K562 (cell line): ENCODE measurements at regions not wholly inside any gene's neighbourhood (a gene's known extent, or its start where the extent isn't known, plus 50 kb on each side); places are given as distances from the start of the nearest gene placed in this dataset.

Experiments used
- EP300 ChIP-seq: IDR thresholded peaks from 2 replicates; pipeline ENCODE4 v1.6.1; 2012; ENCODE audit warnings: low read length, improper control_type of control experiment
- KLF13 ChIP-seq: fragments of 450-650 bp; IDR thresholded peaks from 2 replicates; pipeline ENCODE4 v1.6.1; 2016; ENCODE audit warnings: missing genetic modification characterization, low read depth, mild to moderate bottlenecking, missing compliant biosample characterization, moderate library complexity, borderline replicate concordance

DNA sequence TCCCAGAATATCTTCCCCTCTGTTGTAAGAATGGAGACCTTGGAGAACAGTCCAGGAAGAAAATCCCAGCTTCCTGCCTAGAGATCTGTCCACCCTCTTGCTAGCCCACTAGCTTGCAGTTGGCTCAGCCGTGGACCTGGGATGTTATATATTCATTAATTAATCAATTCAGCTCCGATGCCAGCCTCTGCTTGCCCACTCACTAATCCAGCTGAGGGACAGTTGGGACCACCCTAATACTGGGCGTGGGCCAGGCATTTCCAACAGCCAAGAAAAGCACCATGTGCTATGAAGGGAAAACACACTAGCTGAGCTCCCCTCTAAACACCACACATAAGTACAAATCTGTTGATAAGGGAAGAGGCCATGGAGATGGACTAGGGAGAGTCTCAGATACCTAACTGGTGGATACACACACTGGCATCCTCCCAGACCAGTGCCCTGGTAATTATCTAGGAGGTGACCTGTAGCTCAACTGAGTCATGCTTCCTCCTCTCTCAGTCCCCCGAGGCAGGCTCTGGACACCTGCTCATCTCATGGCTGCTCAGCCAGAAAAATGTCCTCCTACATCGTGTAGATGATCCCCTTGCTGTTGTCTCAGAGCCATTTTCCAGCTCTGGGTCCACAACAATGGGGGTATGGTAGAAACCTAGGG lies 78.9 kb downstream of the ANKRD60 start:
- TF ChIP-seq EP300 (no peak), KLF13 (no peak)
